HG02938 (cell line): ENCODE measurements at regions not wholly inside any gene's neighbourhood (a gene's known extent, or its start where the extent isn't known, plus 50 kb on each side); places are given as distances from the start of the nearest gene placed in this dataset.
A peak's percentile ranks its signal among the peaks of the same experiment; 100 is the strongest.

Experiments
- ATAC-seq: cut with Tn5 transposase; IDR thresholded peaks from one replicate; pipeline ENCODE4 v1.9.1; 2021; ENCODE audit warnings: mild to moderate bottlenecking, moderate library complexity; ENCODE audit not compliant: unreplicated experiment

DNA sequence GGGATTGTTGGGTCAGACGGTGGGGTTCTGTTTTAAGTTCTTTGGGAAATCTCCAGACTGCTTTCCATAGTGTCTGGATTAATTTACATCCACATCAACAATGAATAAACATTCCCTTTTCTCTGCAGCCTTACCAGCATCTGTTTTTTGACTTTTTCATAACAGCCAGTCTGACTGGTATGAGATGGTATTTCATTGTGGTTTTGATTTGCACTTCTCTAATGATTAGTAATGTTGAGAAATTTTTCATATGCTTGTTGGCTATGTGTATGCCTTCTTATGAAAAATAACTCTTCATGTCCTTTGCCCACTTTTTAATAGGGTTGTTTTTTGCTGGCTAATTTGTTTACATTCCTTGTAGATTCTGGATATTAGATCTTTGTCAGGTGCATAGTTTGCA, 140.8 kb upstream of the CNTN1 start:
- no peak for ATAC-seq

DNA sequence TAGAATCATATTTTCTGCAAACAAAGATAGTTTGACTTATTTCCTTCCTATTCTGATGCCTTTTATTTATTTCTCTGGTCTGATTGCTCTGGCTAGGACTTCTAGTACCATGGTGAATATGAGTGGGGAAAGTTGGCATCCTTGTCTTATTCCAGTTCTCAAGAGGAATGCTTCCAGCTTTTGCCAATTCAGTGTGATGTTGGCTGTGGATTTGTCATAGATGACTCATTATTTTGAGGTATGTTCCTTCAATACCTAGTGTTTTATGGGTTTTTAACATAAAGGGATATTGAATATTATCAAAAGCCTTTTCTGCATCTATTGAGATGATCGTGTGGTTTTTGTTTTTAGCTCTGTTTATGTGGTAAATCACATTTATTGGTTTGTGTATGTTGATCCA, 139.4 kb upstream of the CNTN1 start:
- no peak for ATAC-seq

DNA sequence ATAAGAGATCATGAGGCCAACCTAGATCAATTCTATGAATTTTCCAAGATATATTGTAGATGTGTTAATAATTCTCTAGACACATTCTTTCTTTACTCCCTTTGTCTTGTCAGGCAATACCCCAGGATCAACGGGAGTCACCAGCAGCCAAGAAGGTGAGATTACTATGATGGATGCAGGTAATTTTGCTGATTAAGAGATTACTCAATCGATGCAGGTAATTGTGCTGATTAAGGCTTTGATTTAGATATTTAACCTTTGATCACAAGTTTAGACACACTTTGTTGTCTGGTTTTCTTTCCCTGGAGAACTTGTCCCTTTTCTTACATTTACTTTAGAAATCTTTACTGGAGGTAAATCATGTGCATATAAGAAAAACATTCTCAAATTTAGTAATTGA, 134.3 kb upstream of the CNTN1 start:
- no peak for ATAC-seq

- peak; percentile 54 for ATAC-seq
Measured at GRCh38 chr12:40559865-40560264, 132.4 kb upstream of the CNTN1 start.

DNA sequence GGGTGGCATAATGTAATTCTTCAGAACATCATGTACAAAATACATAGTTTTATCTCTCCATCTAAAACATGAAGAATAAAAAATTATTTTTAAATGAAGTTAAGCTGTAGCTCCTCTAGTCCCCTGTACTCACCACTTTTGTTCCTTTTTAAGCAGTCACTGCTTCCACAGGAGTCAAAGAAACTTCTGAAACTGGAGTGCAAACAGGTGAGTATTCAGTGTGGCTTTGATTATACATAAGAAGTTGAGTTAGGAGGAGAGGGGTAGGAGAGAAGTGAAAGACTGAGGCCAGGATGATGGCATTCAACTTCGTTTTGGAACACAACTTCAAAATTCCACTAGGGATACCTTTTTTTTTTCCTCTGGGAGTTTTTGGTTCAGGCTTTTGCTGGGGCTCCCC, 131.4 kb upstream of the CNTN1 start:
- ATAC-seq, result no peak

GRCh38 chr12:40561395-40561966, 130.8 kb upstream of the CNTN1 start:
- peak; percentile 67 for ATAC-seq

GRCh38 chr12:40565029-40565633, 127.1 kb upstream of the CNTN1 start:
- ATAC-seq, result no peak

DNA sequence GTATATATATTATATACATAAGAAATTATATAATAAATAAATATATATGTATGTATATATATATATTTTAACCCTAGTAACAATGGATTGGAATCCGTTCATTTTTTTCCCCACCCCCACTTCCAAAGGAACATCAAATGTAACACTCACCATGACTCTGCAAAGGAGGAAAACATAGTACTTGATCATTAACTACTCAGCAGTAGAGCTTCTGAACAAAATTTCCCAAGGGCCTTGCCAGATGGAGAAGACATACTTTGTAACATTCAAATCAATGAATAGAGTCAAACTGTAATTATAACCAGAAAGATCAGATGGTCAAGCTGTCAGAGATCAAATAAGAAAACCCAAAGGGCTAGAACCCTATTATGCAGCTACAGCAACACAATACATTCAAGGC, 126.0 kb upstream of the CNTN1 start:
- ATAC-seq, result no peak

GRCh38 chr12:40569626-40570179, 122.5 kb upstream of the CNTN1 start:
- ATAC-seq, result no peak

- ATAC-seq, result no peak
Measured at GRCh38 chr12:40573024-40573423, 119.2 kb upstream of the CNTN1 start.

DNA sequence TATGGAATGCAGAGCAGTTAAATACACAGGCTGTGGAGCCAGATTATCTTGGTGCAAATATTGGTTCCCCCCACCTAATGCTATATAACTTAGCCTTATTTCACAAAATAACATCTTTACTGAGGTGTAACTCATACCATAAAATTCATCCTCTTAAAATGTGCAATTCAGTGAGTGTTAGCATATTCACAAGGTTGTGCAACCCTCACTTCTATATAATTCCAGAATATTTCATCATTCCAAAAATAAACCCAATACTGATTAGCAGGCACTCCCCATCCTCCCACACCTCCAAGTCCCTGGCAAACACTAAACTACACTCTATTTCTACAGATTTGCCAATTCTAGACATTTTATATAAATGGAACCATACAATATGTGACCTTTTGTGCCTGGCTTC, 116.3 kb upstream of the CNTN1 start:
- no peak for ATAC-seq

DNA sequence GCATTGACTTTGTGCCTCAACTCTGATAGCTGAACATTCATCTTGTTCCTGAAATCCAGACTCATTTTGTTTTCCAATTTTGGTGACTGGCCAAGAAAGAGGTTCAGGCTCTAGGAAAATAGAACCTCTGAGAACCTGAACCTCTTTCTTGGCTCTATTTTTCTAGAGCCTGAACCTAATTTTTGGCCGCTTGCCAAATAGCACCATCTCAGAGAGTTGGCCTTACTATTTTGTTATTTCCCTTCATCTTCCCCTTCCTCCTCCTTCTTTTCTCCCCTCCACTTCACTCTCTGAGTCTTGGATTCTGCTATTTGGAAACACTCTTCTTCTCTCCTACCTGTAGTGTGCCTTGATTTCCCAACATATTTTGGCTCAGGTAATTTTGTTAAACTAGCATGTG, 114.4 kb upstream of the CNTN1 start:
- no peak for ATAC-seq

DNA sequence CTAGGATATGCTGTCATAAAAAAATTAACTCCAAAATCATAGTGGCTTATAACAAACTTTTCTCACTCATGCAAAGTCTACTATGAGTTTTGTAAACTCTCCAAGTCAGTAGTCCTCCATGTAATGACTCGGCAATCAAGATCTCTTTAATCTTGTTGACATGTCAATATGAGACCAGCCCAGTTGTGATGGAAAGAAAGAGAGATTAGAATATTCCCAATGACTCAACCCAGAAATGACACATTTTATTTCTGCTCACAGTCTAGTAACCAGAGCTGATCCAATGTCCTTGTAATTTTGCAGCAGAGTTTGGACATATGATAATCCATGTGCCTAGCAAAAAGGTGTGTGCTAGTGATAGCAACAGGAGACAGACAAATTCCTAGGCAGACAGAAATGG, 112.6 kb upstream of the CNTN1 start:
- no peak for ATAC-seq

DNA sequence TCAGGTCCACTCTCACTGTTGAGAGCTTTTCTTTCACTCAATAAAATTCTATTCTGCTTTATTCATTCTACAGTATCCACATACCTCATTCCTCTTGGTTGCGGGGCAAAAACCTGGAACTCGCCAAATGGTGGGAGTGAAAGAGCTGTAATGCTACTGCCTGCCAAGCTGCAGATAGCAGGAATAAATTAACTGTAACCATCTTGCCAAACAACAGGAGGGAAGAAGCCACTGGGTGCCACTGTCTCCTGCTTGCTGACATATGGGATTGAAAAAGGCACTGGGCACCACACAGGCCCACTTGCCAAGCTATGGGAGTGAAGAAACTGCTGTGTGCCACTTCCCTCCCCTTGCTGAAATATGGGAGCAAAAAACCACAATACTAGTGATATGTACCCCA, 111.9 kb upstream of the CNTN1 start:
- no peak for ATAC-seq

- no peak for ATAC-seq
Measured at GRCh38 chr12:40581889-40582288, 110.3 kb upstream of the CNTN1 start.

GRCh38 chr12:40583743-40584142, 108.5 kb upstream of the CNTN1 start:
- no peak for ATAC-seq

DNA sequence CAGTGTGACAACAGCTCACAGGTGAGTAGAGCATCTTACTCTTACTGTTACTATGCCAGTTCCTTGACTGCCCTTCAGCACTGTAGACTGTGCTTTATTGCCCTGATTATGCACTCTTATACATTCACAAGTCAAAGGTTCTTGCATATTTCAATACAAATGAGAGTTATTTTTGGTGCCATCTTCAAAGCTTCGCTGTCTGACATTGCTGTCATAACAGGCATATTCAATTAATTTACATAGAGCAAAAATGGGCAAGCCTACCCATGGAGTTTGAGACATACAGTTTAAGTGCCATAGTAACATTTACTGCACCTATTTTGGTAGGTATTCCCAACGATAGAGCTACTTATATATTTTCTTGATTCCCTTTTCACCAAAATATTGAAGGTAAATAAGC, 107.5 kb upstream of the CNTN1 start:
- ATAC-seq, result no peak

- ATAC-seq, result no peak
Measured at GRCh38 chr12:40586823-40587222, 105.4 kb upstream of the CNTN1 start.

GRCh38 chr12:40587421-40587820, 104.8 kb upstream of the CNTN1 start:
- no peak for ATAC-seq

- no peak for ATAC-seq
Measured at GRCh38 chr12:40587970-40588369, 104.3 kb upstream of the CNTN1 start.

GRCh38 chr12:40597133-40597532, 95.1 kb upstream of the CNTN1 start:
- ATAC-seq, result no peak

- no peak for ATAC-seq
Measured at GRCh38 chr12:40598073-40598472, 94.2 kb upstream of the CNTN1 start.

- no peak for ATAC-seq
Measured at GRCh38 chr12:40602562-40602961, 89.7 kb upstream of the CNTN1 start.
